K562 (cell line): ENCODE measurements at regions not wholly inside any gene's neighbourhood (a gene's known extent, or its start where the extent isn't known, plus 50 kb on each side); places are given as distances from the start of the nearest gene placed in this dataset.
"Not testable (repeated sequence)": the region's sequence is repeated elsewhere in the genome, so short reads cannot be mapped to it uniquely, and the experiment has no call there.

Experiments
- ATAC-seq: fragments of 200-7000 bp; cut with Tn5 transposase; 3 replicates; pipeline ENCODE4 v1.9.1; 2020; ENCODE audit warnings: moderate library complexity
- BruUV-seq: library from RNA; stranded (reverse); fragments of 400-500 nt; replicated peaks from 2 replicates; lab custom pipeline; 2021; lab: Mats Ljungman, UMichigan
- CTCF ChIA-PET: fragments of 300-600 bp; formaldehyde crosslinking; extraction: SDS; loops from one replicate; lab custom pipeline; 2021; ENCODE audit warnings: low intra/inter-chr PET ratio; lab: Yijun Ruan, JAX
- POLR2A ChIA-PET: fragments of 300-600, 350-650 bp; sonication (Branson Sonifier 250); formaldehyde crosslinking; extraction: SDS; loops from one replicate; lab custom pipeline; 2021; ENCODE audit warnings: antibody characterized with exemption, inconsistent platforms; lab: Yijun Ruan, JAX
- DNase-seq, 4 experiments: peaks; one replicate each; pipeline versions ENCODE4 v3.0.0 to v3.0.0-alpha.2; 2011 to 2018; ENCODE audit warnings: low spot score in 3 of 4, mixed read lengths in 3 of 4; ENCODE audit errors: extremely low read depth in 1 of 4
- FAIRE-seq: peaks from 2 replicates; lab custom pipeline; 2011; peaks lifted over from hg19 to GRCh38; lab: Jason Lieb, UNC
- H2AFZ ChIP-seq: 2 replicates; pipeline ENCODE4 v1.6.0; 2011; ENCODE audit warnings: low read depth, low read length, control low read depth, inconsistent platforms
- H3K27ac ChIP-seq: fragments of 200-600 bp; 3 replicates; pipeline ENCODE4 v1.8.0; 2011; ENCODE audit warnings: low read depth, mild to moderate bottlenecking, control low read depth, inconsistent platforms, low read length, moderate library complexity, mixed read lengths; ENCODE audit errors: extremely low read depth
- H3K27me3 ChIP-seq, 2 experiments: fragments of 300-600 bp in 1 of 2; 2 replicates in 1 of 2; 3 replicates in 1 of 2; pipeline versions ENCODE4 v1.6.0 to v1.8.0; 2011; ENCODE audit warnings: inconsistent platforms in 2 of 2, low read length in 2 of 2, mild to moderate bottlenecking in 1 of 2, mixed read lengths in 1 of 2, moderate library complexity in 1 of 2; ENCODE audit not compliant: control insufficient read depth in 2 of 2, insufficient read depth in 2 of 2
- H3K36me3 ChIP-seq: fragments of 300-600 bp; 3 replicates; pipeline ENCODE4 v1.8.0; 2011; ENCODE audit warnings: mild to moderate bottlenecking, low read length, inconsistent platforms; ENCODE audit not compliant: control insufficient read depth, insufficient read depth
- H3K4me1 ChIP-seq, 2 experiments: fragments of 200-600 bp in 1 of 2; replicated peaks in 1 of 2; 2 replicates in 1 of 2; 3 replicates in 1 of 2; pipeline versions ENCODE4 v1.5.1 to v1.8.0; 2011; ENCODE audit warnings: inconsistent platforms in 2 of 2, low read length in 2 of 2, mild to moderate bottlenecking in 1 of 2, mixed read lengths in 1 of 2, moderate library complexity in 1 of 2; ENCODE audit not compliant: control insufficient read depth in 2 of 2, insufficient read depth in 2 of 2
- H3K4me2 ChIP-seq: 2 replicates; pipeline ENCODE4 v1.6.1; 2011; ENCODE audit warnings: low read length, control low read depth, inconsistent platforms, mixed read lengths; ENCODE audit not compliant: insufficient read depth
- H3K4me3 ChIP-seq: fragments of 200-600 bp; sonication (generic), shearing (Covaris generic); 2 replicates; pipeline ENCODE4 v1.5.1; 2016; ENCODE audit warnings: control low read depth, inconsistent platforms
- H3K79me2 ChIP-seq: fragments of 200-600 bp; 3 replicates; pipeline ENCODE4 v1.8.0; 2011; ENCODE audit warnings: low read length, inconsistent platforms; ENCODE audit not compliant: control insufficient read depth, insufficient read depth
- H3K9ac ChIP-seq, 2 experiments: 2 replicates each; pipeline versions ENCODE4 v1.6.0 to v1.6.1; 2011; ENCODE audit warnings: low read depth in 2 of 2, low read length in 2 of 2, control low read depth in 1 of 2, inconsistent platforms in 1 of 2, mild to moderate bottlenecking in 1 of 2, mixed read lengths in 1 of 2; ENCODE audit not compliant: insufficient read depth in 1 of 2
- H3K9me1 ChIP-seq: one replicate; pipeline ENCODE4 v1.6.0; 2011; ENCODE audit warnings: inconsistent platforms, mild to moderate bottlenecking, low read length, moderate library complexity; ENCODE audit not compliant: control insufficient read depth, insufficient read depth
- H3K9me3 ChIP-seq: replicated peaks from 2 replicates; pipeline ENCODE4 v1.5.1; 2011; ENCODE audit warnings: low read depth, low read length, inconsistent platforms; ENCODE audit not compliant: control insufficient read depth, insufficient read depth
- H4K20me1 ChIP-seq: replicated peaks from 2 replicates; pipeline ENCODE4 v1.6.1; 2011; ENCODE audit warnings: low read length, inconsistent platforms, mixed read lengths; ENCODE audit not compliant: control insufficient read depth, insufficient read depth
- CEBPB ChIP-seq: fragments of 450-650 bp; IDR thresholded peaks from 2 replicates; pipeline ENCODE4 v1.6.1; 2016; ENCODE audit warnings: missing genetic modification characterization, missing compliant biosample characterization
- ELF4 ChIP-seq: fragments of 450-650 bp; formaldehyde crosslinking; IDR thresholded peaks from 2 replicates; pipeline ENCODE4 v1.4.0; 2022; ENCODE audit warnings: missing genetic modification characterization
- FOXO4 ChIP-seq: fragments of 450-650 bp; formaldehyde crosslinking; IDR thresholded peaks from 2 replicates; pipeline ENCODE4 v1.4.0; 2020; ENCODE audit warnings: mild to moderate bottlenecking, moderate library complexity
- HLTF ChIP-seq: fragments of 450-650 bp; IDR thresholded peaks from 2 replicates; pipeline ENCODE4 v1.6.1; 2016
- ILF3 ChIP-seq: fragments of 450-650 bp; IDR thresholded peaks from 2 replicates; pipeline ENCODE4 v1.6.1; 2018; ENCODE audit warnings: antibody characterized with exemption, mild to moderate bottlenecking, moderate library complexity, borderline replicate concordance
- JUNB ChIP-seq: fragments of 450-650 bp; formaldehyde crosslinking; conservative IDR thresholded peaks from 2 replicates; pipeline ENCODE4 v1.4.0; 2020; ENCODE audit warnings: mild to moderate bottlenecking
- NR3C1 ChIP-seq: sonication (generic); formaldehyde crosslinking; IDR thresholded peaks from 2 replicates; pipeline ENCODE4 v1.8.1; 2022; ENCODE audit warnings: missing genetic modification reagents
- ZMIZ1 ChIP-seq, 2 experiments: fragments of 150-350 bp in 1 of 2; IDR thresholded peaks; 2 replicates each; pipeline ENCODE4 v1.6.1; 2012 to 2016; ENCODE audit warnings: low read depth in 2 of 2, low read length in 2 of 2, mild to moderate bottlenecking in 1 of 2, moderate library complexity in 1 of 2
- ZNF124 ChIP-seq: sonication (generic); formaldehyde crosslinking; IDR thresholded peaks from 2 replicates; pipeline ENCODE4 v1.8.1; 2022; ENCODE audit warnings: missing genetic modification reagents
- ZNF584 ChIP-seq: fragments of 200-800 bp; sonication (Bioruptor generic); IDR thresholded peaks from 2 replicates; pipeline ENCODE4 v1.6.1; 2016; ENCODE audit warnings: low read depth, mild to moderate bottlenecking, missing genetic modification characterization, missing compliant biosample characterization
- WGBS: fragments of 100-300 bp; shearing (Covaris generic); methylation state at CpG from one replicate; pipeline ENCODE4 v1.1.6; 2016; ENCODE audit warnings: low coverage, mixed read lengths; ENCODE audit not compliant: insufficient coverage; ENCODE audit errors: missing lambda C conversion rate; 5-methylcytosine and 5-hydroxymethylcytosine counted together
- in situ Hi-C: fragments of 300-500 bp; cut with MboI; formaldehyde crosslinking; loops from 4 replicates; pipeline ENCODE4 v1.15.0; 2018; ENCODE audit warnings: inconsistent platforms, mixed read lengths
- intact Hi-C: fragments of 100-400 bp; cut with micrococcal nuclease; formaldehyde crosslinking; loops from 2 replicates; pipeline ENCODE4 v1.14.2; 2022

- BruUV-seq, H3K9me3 ChIP-seq, CTCF ChIA-PET, in situ Hi-C loops, ATAC-seq, H2AFZ ChIP-seq, H3K27ac ChIP-seq, H3K4me2 ChIP-seq, H3K79me2 ChIP-seq, H3K36me3 ChIP-seq, H3K9ac ChIP-seq, H3K9me1 ChIP-seq, FAIRE-seq, H4K20me1 ChIP-seq: not testable (repeated sequence)
- peaks cover 0 to 20% of the 10 kb centered on the region in 2 experiments; a peak in 2 of 5 replicates for H3K27me3 ChIP-seq
- WGBS, result 3% methylated on average over 2 of the region's 2 CpGs
- TF ChIP-seq CEBPB (tag), result peak; percentile 36
- TF ChIP-seq, all 486 proteins: peak for 1; not testable (repeated sequence) for 485
- DNase-seq, H3K4me3 ChIP-seq, intact Hi-C loops: not testable (repeated sequence)
- POLR2A ChIA-PET, result interaction anchor here (0.8 to 1.9 kb wide), 4 partner anchors 9 to 109 kb away, joined by 3 to 8 read pairs (median 4); no protein-coding TSS in a partner anchor
- peaks cover 26 to 41% of the 10 kb centered on the region in 2 experiments; a peak in 4 of 5 replicates for H3K4me1 ChIP-seq
Measured at GRCh38 chr1:30130566-30130965, 592.8 kb downstream of the MATN1 start.

- Histone ChIP-seq H3K79me2 (no peaks in the 10 kb centered on the region), H3K9me3 (no peaks in the 10 kb centered on the region), H3K4me2 (no peak overlapping the region; the same call in 1 of the 2 replicates), H3K9ac (no peak overlapping the region), H3K9me1 (peaks cover 7% of the 10 kb centered on the region), H3K36me3 (no peaks in the 10 kb centered on the region), H3K27me3 (peaks cover 0 to 20% of the 10 kb centered on the region in 2 experiments; a peak in 2 of 5 replicates), H3K4me1 (peaks cover 29 to 38% of the 10 kb centered on the region in 2 experiments; a peak in 4 of 5 replicates), H3K27ac (no peak overlapping the region), H4K20me1 (no peaks in the 10 kb centered on the region), H3K4me3 (no peak overlapping the region), H2AFZ (peak overlapping the region; percentile 15; the same call in 1 of the 2 replicates)
- in situ Hi-C loops (no loop called here), intact Hi-C loops (no loop called here)
- no peak for ATAC-seq
- BruUV-seq, result no TSS peak
- DNase-seq, result no peak
- ChIA-PET POLR2A (interaction anchor here (1.9 to 4.0 kb wide), 2 partner anchors 9 to 10 kb away, joined by 4 to 23 read pairs; no protein-coding TSS in a partner anchor), CTCF (no interaction called here)
- no peak for FAIRE-seq
- 10% methylated on average over 4 of the region's 4 CpGs for WGBS
- no peak for TF ChIP-seq ZNF584 (CRISPR knock-in tag)
- no peak for TF ChIP-seq ELF4 (CRISPR knock-in tag)
- TF ChIP-seq ZNF124, result no peak
- TF ChIP-seq NR3C1 (CRISPR knock-in tag), result no peak
- TF ChIP-seq JUNB (CRISPR knock-in tag), result no peak
- no peak for TF ChIP-seq FOXO4 (CRISPR knock-in tag)
- TF ChIP-seq HLTF, result no peak
- TF ChIP-seq ILF3, result no peak
- no peak for TF ChIP-seq ZMIZ1 (IDR thresholded peaks at IDR 0.05; ENCODE audit: low read depth in 2 of 2, low read length in 2 of 2)
Measured at GRCh38 chr1:30130099-30130498, 593.3 kb downstream of the MATN1 start.
